Left lung (tissue), 4 donors: ENCODE measurements at regions not wholly inside any gene's neighbourhood (a gene's known extent, or its start where the extent isn't known, plus 50 kb on each side); places are given as distances from the start of the nearest gene placed in this dataset.
A peak's percentile ranks its signal among the peaks of the same experiment; 100 is the strongest.

ENCODE experiments used
- ATAC-seq: fragments of 200-7000 bp; cut with Tn5 transposase; one replicate; pipeline ENCODE4 v1.9.1; 2020; ENCODE audit warnings: moderate library complexity
- DNase-seq, 4 donors: peaks; one replicate each; pipeline ENCODE4 v3.0.0-alpha.2; 2013 to 2020
- H3K27ac ChIP-seq, 2 donors: fragments of 200-600 bp; sonication (generic) in 1 of 2; one replicate each; pipeline versions ENCODE4 v1.5.0 to v1.8.0; 2020 to 2021
- H3K27me3 ChIP-seq, 2 donors: fragments of 200-600 bp; sonication (generic) in 1 of 2; one replicate each; pipeline versions ENCODE4 v1.5.0 to v1.8.0; 2020 to 2021
- H3K36me3 ChIP-seq, 2 donors: fragments of 200-600 bp; sonication (generic) in 1 of 2; one replicate each; pipeline versions ENCODE4 v1.5.0 to v1.8.0; 2020 to 2021
- H3K4me1 ChIP-seq, 2 donors: fragments of 200-600 bp; one replicate each; pipeline ENCODE4 v1.8.0; 2021
- H3K4me3 ChIP-seq, 2 donors: fragments of 200-600 bp; sonication (generic) in 1 of 2; one replicate each; pipeline versions ENCODE4 v1.5.0 to v1.8.0; 2020 to 2021; ENCODE audit warnings: mild to moderate bottlenecking in 1 of 2
- H3K9me3 ChIP-seq, 2 donors: fragments of 200-600 bp; sonication (generic) in 1 of 2; one replicate each; pipeline versions ENCODE4 v1.5.0 to v1.8.0; 2020 to 2021
- intact Hi-C, 2 donors: fragments of 100-400 bp; cut with DNase I; formaldehyde crosslinking; loops; one replicate each; pipeline versions ENCODE4 v1.11.2 to v1.14.2; 2022
- TF ChIP-seq, protein P1 (sequence below), 2 donors: fragments of 200-600 bp; sonication (generic) in 1 of 2; IDR thresholded peaks; one replicate each; pipeline versions ENCODE4 v1.5.0 to v1.8.0; 2021; ENCODE audit warnings: antibody characterized with exemption in 2 of 2
- donor health status: DM: no; HTN: yes; CAD: no.
- donor health status: DM: no; HTN: no; CAD: no.

DNA sequence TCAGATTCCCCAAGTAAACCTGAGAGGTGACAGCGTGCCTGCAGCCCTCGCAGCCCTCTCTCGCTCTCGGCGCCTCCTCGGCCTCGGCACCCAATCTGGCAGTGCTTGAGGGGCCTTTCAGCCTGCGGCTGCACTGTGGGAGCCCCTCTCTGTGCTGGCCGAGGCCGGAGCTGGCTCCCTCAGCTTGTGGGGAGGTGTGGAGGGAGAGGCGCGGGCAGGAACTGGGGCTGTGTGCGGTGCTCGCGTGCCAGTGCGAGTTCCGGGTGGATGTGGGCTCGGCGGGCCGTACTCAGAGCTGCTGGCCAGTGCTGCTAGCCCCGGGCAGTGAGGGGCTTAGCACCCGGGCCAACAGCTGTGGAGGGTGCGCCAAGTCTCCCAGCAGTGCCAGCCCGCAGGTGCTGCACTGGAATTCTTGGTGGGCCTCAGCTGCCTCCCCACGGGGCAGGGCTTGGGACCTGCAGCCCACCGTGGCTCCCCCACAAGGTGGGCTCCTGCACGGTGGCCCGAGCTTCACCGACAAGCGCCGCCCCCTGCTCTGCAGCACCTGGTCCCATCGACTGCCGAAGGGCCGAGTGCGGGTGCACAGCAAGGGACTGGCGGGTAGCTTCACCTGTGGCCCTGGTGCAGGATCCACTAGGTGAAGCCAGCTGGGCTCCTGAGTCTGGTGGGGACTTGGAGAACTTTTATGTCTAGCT lies 809.7 kb upstream of the ADGRB3 start:
- Histone ChIP-seq H3K36me3 (no peaks in the 10 kb centered on the region), H3K9me3 (peaks cover 0 to 20% of the 10 kb centered on the region in 2 donors), H3K27ac (no peak overlapping the region), H3K27me3 (no peaks in the 10 kb centered on the region), H3K4me3 (no peak overlapping the region), H3K4me1 (no peaks in the 10 kb centered on the region)
- intact Hi-C loops, result no loop called here
- no peak for ATAC-seq
- TF ChIP-seq, protein P1, sequence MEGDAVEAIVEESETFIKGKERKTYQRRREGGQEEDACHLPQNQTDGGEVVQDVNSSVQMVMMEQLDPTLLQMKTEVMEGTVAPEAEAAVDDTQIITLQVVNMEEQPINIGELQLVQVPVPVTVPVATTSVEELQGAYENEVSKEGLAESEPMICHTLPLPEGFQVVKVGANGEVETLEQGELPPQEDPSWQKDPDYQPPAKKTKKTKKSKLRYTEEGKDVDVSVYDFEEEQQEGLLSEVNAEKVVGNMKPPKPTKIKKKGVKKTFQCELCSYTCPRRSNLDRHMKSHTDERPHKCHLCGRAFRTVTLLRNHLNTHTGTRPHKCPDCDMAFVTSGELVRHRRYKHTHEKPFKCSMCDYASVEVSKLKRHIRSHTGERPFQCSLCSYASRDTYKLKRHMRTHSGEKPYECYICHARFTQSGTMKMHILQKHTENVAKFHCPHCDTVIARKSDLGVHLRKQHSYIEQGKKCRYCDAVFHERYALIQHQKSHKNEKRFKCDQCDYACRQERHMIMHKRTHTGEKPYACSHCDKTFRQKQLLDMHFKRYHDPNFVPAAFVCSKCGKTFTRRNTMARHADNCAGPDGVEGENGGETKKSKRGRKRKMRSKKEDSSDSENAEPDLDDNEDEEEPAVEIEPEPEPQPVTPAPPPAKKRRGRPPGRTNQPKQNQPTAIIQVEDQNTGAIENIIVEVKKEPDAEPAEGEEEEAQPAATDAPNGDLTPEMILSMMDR (IDR thresholded peaks at IDR 0.05), result no peak
- peak in 1 of 4 donors; percentile 74 for DNase-seq

DNA sequence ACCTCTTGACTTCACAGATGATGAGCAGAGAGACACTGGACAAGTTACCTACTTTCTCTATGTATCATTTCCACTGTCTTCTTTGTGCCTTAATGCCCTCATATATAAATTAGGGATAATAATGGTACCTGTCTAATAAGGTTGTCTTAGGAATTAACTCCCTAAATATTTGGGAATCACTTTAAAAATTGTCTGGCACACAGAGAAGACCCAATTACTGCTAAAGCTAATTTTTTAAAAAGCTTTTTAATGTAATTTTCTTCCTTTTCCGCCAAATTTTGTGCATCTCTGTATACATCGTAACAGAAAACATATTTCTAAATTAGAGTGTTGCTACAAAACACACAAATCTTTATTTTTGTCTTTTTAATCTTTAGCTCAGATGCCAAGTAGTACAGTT lies 816.8 kb upstream of the ADGRB3 start:
- no peaks in the 10 kb centered on the region for H3K27me3 ChIP-seq
- H3K4me1 ChIP-seq, result no peaks in the 10 kb centered on the region
- ATAC-seq (no peak), DNase-seq (no peak)
- TF ChIP-seq, protein P1 (IDR thresholded peaks at IDR 0.05), result no peak
- no peak overlapping the region for H3K4me3 ChIP-seq
- H3K36me3 ChIP-seq, result no peaks in the 10 kb centered on the region
- intact Hi-C loops, result no loop called here
- no peak overlapping the region for H3K27ac ChIP-seq
- peaks cover 0 to 42% of the 10 kb centered on the region in 2 donors for H3K9me3 ChIP-seq

DNA sequence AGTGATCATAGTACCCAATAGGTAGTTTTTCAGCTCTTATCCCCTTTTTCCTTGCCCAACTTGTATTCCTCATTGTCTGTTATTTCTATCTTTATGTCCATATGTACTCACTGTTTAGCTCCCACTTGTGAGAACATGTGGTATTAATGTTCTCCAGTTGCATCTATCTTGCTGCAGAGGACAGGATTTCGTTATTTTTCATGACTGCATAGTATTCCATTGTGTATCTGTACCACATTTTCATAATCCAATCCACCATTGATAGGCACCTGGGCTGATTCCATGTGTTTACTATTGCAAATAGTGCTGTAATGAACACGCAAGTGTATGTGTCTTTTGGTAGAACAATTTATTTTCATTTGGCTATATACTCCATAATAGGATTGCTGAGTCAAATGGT lies 819.5 kb upstream of the ADGRB3 start:
- Histone ChIP-seq H3K27me3 (no peaks in the 10 kb centered on the region), H3K9me3 (peaks cover 0 to 55% of the 10 kb centered on the region in 2 donors), H3K4me1 (no peaks in the 10 kb centered on the region), H3K4me3 (no peak overlapping the region), H3K36me3 (no peaks in the 10 kb centered on the region), H3K27ac (no peak overlapping the region)
- TF ChIP-seq, protein P1 (IDR thresholded peaks at IDR 0.05), result no peak
- intact Hi-C loops, result no loop called here
- no peak for ATAC-seq
- DNase-seq, result no peak

GRCh38 chr6:67814262-67814661 lies 820.8 kb upstream of the ADGRB3 start:
- Histone ChIP-seq H3K4me1 (no peaks in the 10 kb centered on the region), H3K4me3 (no peak overlapping the region), H3K9me3 (peaks cover 0 to 49% of the 10 kb centered on the region in 2 donors), H3K36me3 (no peaks in the 10 kb centered on the region), H3K27ac (no peak overlapping the region), H3K27me3 (no peaks in the 10 kb centered on the region)
- no peak for ATAC-seq
- no peak for DNase-seq
- intact Hi-C loops, result no loop called here
- TF ChIP-seq, protein P1 (IDR thresholded peaks at IDR 0.05), result no peak

- Histone ChIP-seq H3K9me3 (peaks cover 0 to 47% of the 10 kb centered on the region in 2 donors), H3K27me3 (no peaks in the 10 kb centered on the region), H3K4me1 (no peaks in the 10 kb centered on the region), H3K36me3 (no peaks in the 10 kb centered on the region), H3K4me3 (no peak overlapping the region), H3K27ac (no peak overlapping the region)
- DNase-seq (no peak), ATAC-seq (no peak)
- intact Hi-C loops, result no loop called here
- TF ChIP-seq, protein P1 (IDR thresholded peaks at IDR 0.05), result no peak
Observed at GRCh38 chr6:67812693-67813092, 822.4 kb upstream of the ADGRB3 start.
